ENCODE measurements at regions not wholly inside any gene's neighbourhood (a gene's known extent, or its start where the extent isn't known, plus 50 kb on each side); places are given as distances from the start of the nearest gene placed in this dataset.
"Not testable (repeated sequence)": the region's sequence is repeated elsewhere in the genome, so short reads cannot be mapped to it uniquely, and the experiment has no call there.

DNA sequence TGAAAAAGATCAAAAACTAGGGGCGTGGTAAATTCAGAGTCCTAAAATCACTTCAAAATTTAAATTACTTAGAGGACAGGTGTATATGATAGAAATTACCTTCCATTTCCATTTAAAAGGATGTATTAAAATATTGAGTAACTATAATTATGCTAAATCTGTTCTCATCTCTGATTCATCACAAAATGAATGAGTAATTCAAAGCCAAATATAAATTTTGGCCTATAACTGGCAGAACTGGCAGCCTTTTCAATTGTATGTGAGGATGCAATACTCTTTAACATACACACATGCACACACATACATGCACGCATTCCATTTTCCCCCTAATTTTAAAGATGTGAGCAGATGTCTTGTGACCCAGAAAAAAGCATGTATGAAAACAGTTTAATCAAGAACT lies 194.6 kb downstream of the EPM2A start:
- no peak for DNase-seq

DNA sequence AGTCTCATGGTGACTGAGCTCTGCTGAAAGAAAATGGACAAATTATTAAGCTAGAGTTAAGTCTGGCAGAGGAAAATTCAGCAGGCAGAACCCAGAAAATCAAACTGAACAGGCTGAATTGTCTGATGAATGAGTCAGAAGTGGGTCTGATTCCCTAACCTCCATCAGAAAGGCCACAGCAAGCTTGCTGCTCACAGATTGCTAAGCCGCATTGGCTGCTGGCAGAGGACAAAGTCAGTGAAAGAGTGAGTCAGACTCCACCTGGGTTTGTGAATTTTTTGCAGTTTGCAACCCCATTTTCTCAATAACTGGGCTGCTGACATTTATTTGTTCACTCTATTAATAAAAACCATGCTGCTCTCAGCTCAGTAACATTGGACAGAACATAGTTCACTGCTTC lies 191.3 kb downstream of the EPM2A start:
- DNase-seq = no peak

DNA sequence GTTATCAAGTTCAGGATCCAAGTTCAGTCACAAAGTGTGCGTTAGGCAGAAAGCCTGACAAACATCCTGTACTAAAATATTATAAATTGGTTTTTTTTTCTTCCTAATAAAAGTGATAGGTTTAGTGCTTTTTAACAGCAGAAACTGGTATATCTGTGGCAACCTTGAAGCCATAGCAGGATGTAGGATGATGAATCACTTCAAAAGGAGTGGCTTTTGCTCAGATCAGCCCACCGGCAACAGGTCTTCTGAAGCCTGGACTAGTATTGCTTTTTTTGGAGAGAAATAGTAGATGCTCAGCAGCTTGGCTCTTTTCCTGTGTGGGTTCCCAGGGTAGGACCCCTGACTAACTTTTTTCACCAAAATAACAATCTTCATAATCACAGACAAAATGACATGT lies 190.8 kb downstream of the EPM2A start:
- DNase-seq = no peak

DNA sequence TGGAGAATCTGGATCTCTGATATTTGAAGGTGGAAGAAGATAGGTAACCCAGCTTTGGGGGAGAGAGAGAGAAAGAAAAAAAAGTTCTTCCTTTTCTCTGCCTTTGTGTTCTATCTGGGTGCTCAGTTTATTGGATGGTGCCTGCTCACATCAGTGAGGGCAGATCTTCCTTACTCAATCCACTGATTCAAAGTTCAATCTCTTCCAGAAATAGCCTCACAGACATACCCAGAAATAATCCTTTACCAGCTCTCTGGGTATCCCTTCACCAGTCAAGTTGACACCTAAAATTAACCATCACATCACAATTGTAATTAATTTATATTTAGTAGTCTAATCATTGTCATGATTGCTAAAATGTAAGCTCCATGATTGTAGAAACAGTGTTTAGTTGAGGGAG lies 189.1 kb downstream of the EPM2A start:
- DNase-seq = no peak

DNA sequence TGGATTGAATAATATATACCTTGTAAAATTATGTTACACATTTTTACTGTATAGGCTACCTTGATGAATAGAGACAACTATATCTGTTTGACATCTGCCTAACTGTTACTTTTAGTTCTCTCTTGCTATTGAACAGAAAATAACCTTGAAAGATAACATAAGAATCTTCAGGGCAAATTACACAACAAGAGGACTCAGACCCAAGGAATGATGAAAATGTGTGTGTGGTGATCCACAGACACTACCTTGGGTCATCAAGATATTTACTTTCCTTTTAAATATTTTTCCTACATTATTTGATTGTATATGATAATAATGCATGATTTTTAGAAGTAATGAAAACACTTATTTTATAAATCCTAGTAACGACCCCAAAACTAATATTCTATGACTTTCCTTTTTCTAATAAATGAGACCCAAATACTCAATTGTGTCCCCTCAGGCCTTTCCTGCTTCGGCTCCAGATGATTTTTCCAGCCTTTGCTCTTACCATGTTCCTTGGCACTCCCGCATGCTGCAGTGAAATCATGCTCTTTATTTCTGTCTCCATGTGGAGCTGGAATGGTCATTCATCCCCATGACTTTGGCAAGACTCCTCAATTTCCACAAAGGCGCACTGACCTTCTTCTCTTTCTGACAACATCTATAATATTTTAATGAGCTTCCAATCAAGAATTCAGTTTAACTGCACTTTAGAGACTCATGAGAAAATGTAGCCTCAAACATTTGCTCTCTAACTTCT lies 187.6 kb downstream of the EPM2A start:
- no peak for DNase-seq

DNA sequence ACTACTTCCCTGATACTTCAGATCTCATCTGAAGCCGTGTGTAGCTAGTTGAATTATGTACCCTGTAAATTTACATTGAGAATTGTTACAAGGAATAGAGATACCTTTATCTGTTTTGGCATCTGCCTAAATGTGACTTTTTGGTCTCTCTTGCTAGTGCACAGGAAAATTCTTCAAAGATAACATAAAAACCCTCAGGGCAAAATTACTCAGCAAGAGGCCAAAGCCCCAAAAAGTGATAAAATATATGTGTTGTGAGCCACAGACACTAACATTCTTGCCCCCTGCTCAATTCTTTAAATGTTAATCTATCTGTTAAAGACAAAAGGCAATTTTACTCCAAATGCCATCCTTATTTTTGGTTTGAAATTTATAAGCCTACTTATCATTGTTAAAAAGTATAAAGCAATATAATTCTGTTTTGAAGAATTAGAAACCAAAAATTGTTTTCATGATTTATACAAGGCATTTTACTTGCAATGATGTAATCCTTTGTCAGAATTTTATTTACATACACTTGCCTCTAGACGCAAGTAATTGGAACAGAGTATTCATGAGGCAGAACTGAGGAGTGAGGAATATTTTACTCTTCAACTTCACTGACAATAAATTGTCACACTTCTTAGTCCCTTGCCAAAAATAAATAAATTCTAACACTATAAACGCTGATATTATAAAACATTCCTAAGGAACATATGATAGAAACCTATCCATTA lies 186.2 kb downstream of the EPM2A start:
- DNase-seq = no peak

DNA sequence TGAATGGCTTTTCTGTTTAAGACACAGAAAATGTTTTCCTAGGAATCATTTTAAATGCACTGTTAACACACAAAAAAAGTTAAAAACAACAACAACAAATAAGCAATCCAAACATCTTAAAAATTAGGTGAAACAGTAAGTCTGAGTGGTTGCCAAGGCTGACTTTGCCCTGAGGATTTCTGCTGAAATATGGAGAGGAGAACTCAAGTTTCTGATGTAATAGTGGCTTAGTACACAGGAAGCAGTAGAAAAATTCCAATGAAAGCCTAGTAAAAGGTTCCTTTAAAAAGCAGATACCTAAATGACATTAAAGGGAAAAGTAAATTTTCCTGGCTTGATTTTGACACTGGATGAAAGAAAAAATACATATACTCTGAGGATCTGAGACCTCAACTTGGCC lies 184.2 kb downstream of the EPM2A start:
- DNase-seq = no peak

DNA sequence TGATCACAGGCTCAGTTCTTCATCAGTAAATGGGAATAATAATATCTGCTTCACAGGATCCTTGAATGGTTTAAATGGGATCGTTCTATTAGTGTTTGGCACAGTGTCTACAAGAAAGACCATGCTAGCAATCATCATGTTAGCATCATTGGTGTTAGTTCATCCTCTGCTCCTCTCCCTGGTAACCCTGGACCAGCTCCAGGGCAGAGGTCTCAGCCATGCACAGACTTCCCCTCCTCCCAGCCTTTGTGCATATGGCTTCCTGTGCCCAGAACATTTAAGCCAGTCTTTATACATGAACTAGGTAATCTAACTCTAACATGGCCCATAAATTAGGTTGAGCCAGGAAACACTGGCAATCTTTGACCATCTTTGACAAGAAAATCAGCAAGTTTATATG lies 180.2 kb downstream of the EPM2A start:
- no peak for DNase-seq

DNA sequence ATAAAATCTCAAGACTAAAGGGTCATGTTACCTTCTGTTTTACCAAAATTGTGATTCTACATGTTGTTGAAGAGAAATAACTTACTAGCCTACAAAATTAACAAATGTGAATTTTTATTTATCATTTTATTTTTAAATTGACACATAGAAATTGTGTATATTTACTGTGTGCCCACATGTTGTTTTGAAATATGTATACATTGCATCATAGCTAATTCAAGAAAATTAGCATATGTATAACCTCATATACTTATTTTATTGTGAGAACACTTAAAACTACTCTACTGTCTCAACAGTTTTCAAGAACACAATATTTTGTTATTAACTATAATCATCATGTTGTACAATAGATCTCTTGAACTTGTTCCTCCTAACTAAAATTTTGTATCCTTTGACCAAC lies 177.8 kb downstream of the EPM2A start:
- no peak for DNase-seq

DNA sequence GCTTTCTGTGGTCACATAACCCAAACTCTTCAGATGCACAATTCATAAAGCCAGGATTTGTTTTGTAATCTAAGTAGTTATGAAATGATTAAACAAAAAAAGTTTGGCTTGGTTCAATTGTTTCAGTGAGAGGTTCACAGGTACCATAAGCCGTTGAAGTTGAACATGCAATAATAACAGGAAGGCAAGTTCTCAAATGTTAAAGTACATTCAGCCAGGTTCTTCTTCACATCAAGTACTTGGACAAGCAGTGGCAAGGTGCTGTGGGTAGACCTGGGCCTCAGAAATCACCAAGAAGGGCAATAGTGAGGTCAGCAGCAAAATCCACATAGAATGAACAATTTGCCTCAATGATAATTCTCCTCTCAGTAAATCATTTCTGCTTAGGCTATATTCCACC lies 175.5 kb downstream of the EPM2A start:
- no peak for DNase-seq

DNA sequence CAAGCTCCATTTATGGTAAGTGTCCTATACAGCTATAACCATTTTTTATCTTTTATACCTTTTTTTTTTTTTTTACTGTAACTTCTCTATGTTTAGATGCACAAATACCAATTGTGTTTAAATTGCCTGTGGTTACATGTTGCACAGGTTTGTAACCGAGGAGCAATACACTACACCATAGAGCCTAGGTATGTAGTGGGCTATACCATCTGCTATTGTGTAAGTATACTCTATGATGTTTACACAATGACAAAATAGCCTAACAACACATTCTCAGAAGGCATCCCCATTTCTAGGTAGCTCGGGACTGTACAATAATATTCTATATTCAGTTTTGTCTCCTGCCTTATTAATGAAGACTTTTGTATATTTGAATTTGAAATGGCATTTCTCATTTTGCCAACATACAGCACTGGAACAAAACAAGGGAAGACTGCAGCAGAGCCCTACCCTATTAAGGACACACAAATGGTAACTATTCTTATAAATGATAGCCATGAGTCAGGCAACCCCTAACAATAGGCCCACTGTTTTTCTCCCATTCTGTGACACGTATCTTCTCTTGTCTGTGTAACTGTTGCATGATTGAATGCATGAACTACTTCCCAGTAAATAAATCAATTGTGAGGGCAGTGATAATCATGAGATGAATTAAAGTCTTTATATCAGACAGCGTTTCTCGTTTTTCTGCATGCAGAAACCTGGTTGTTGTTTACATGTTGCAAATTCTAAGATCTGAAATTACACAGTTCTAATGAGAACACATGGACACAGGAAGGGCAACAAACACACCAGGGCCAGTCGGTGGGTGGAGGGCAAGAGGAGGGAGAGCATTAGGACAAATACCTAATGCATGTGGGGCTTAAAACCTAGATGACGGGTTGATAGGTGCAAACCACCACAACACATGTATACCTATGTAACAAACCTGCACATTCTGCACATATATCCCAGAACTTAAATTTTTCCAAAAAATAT lies 173.9 kb downstream of the EPM2A start:
- no peak for DNase-seq

DNA sequence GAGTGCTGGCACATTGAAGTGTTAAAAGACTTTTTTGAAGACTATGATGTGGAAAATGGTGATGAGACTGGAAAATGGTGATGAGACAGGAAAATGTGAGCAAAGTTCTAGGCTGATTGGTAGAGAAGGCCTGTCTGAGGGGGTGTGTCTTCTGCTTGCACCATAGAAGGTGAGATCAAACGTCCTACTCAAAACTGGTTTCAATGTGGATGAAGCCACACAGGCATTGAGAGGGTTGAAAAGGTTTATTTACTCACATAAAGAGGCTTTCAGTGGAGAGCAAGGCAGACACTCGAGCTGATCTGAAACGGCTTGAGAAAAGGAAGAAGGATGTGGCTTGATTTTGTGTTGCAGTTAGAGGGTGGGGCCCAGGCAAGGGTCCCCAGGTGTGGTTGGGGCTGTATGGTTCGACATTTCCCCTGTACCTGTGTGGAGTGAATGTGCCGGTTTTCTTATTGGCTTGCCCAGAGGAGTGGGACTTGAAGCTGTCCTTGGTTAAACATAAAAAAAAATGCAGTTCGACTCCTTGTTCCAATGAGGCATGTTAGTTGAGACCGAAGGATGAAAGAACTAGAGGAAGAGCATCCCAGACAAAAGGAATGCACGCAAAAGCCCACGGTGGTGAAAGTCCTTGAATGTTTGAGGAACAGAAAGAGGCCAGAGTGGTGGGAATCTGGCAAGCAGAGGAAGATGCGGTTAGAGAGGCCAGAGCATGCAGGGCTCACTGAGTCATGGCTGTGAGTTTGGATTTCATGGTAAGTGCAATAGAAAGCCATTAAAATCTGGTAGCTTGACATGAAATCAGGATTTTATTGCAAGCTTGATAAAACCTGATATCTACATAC lies 172.3 kb downstream of the EPM2A start:
- DNase-seq = no peak

DNA sequence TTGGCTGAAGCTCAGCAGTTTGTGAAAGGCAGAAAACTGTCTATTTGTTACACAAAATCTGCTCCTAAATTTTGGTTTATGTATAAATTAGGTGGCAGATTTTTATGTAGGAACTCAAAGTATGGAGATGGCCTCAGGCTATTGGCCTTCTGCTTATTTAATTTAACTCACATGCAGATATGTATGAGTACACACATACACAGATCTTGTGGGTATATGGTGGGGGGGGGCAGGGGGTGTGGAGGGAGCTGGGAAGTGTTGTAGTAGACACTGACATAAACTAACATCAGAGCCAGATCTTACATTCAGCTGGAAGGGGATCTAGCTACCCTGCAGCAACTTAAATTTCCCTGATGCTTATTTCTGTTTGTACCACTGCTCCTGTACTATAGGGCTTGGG lies 170.8 kb downstream of the EPM2A start:
- DNase-seq = no peak

DNA sequence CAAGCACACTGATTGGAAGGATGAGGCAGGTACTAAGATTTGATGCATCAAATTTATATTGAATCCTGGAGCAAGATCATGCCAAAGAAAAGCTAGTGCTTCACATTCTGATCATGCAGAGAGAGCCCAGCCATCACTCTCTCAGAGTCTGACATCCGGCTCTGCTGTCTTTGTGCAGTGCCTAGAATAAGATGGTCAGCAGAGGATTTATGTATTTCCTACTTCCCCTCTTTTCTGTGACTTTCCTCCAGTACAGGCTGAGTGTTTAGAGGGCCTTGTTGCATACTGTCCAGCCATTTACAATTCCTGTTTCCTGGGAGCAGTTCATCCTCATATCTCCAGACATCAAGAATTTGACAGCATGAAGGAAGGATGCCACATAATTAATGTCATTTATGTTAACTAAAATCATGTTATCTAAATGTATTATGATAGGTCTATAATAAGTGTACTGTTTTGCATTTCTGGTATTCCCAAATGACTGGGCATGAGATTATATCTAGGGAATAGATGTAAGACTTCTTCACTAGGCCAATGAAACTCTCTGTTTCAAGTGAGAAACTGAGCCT lies 167.6 kb downstream of the EPM2A start:
- DNase-seq = no peak

DNA sequence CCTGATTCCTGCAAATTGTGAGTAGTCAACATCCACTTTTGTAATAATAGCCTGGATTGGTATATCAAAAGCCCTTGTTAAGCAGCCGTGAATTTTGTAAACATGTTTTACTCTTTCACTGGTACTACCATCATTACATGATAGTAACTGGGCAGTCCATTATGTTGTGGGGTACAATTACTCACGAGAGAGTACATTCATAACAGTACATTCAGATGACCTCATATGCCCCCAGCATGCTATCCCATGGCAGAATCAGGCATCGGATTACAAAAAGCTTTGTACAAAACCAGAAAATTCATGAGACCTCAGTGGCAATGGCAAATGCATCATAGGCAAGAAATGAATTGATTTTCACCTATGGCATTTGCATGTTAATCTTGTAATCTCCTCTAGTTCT lies 166.2 kb downstream of the EPM2A start:
- DNase-seq = no peak

DNA sequence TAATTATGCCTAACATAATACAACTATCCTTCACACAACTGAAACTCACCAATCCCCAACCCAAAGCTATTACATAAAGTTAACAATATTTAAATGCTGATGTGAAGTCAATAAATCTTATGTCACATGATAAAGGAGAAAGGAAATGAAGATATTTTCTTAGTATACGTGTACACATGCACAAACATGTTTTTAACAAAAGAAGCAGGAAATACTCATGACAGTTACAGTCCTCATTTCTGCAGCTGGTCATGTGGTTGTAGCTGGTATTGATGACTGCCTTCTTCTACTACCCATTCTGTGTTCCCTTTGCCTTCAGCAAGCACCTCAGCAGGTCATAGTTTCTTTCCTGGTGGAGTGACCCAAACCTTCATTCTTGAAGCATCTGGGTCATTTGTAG lies 165.0 kb downstream of the EPM2A start:
- not testable (repeated sequence) for DNase-seq

DNA sequence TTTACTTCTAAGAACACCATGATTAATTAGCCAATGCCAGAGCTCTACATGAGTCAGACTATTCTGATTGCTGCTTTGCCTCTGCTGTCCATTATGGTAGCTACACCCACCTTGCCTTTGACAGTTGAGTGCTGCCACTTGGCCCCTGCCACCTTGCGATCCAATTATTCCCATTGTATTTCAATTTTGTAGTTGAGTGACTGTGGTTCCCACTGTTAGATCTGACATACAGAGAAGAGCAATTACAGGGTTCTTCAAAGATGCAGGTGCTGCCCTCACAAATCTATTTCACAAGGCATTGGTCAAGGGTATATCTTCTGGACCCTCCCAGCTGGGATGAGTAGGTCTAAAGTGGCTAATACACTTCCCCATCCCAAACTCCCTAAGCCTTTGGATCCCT lies 161.1 kb downstream of the EPM2A start:
- not testable (repeated sequence) for DNase-seq
